ENCODE measurements at regions not wholly inside any gene's neighbourhood (a gene's known extent, or its start where the extent isn't known, plus 50 kb on each side); places are given as distances from the start of the nearest gene placed in this dataset.

- Histone ChIP-seq H3K27me3 (no peaks in the 10 kb centered on the region), H3K9me3 (no peaks in the 10 kb centered on the region), H3K4me3 (no peak overlapping the region), H3K27ac (no peak overlapping the region), H3K36me3 (no peaks in the 10 kb centered on the region), H3K4me1 (peaks cover 0 to 8% (median 0%) of the 10 kb centered on the region in 4 donors)
- TF ChIP-seq CTCF (IDR thresholded peaks at IDR 0.05), result no peak
- no peak for TF ChIP-seq POLR2A (IDR thresholded peaks at IDR 0.05)
- DNase-seq, result no peak
These were observed 161.2 kb downstream of the TMTC3 start for GRCh38 chr12:88303335-88303734.

GRCh38 chr12:88305254-88305890, 163.3 kb downstream of the TMTC3 start:
- Histone ChIP-seq H3K9me3 (no peaks in the 10 kb centered on the region), H3K27ac (no peak overlapping the region), H3K36me3 (no peaks in the 10 kb centered on the region), H3K4me1 (peaks cover 0 to 8% (median 0%) of the 10 kb centered on the region in 4 donors), H3K27me3 (no peaks in the 10 kb centered on the region), H3K4me3 (no peak overlapping the region)
- TF ChIP-seq CTCF (IDR thresholded peaks at IDR 0.05) (no peak), POLR2A (IDR thresholded peaks at IDR 0.05) (no peak)
- no peak for DNase-seq

- Histone ChIP-seq H3K9me3 (no peaks in the 10 kb centered on the region), H3K27ac (no peak overlapping the region), H3K27me3 (no peaks in the 10 kb centered on the region), H3K4me3 (no peak overlapping the region), H3K4me1 (peaks cover 0 to 8% (median 0%) of the 10 kb centered on the region in 4 donors), H3K36me3 (no peaks in the 10 kb centered on the region)
- DNase-seq, result no peak
- TF ChIP-seq CTCF (IDR thresholded peaks at IDR 0.05) (no peak), POLR2A (IDR thresholded peaks at IDR 0.05) (no peak)
These were observed 164.5 kb downstream of the TMTC3 start for GRCh38 chr12:88306471-88307069.

GRCh38 chr12:88307961-88308360, 165.9 kb downstream of the TMTC3 start:
- no peak for DNase-seq
- Histone ChIP-seq H3K36me3 (no peaks in the 10 kb centered on the region), H3K4me1 (peaks cover 0 to 8% (median 0%) of the 10 kb centered on the region in 4 donors), H3K9me3 (no peaks in the 10 kb centered on the region), H3K27ac (no peak overlapping the region), H3K27me3 (no peaks in the 10 kb centered on the region), H3K4me3 (no peak overlapping the region)
- TF ChIP-seq CTCF (IDR thresholded peaks at IDR 0.05) (no peak), POLR2A (IDR thresholded peaks at IDR 0.05) (no peak)

- Histone ChIP-seq H3K9me3 (no peaks in the 10 kb centered on the region), H3K4me1 (peaks cover 0 to 8% (median 0%) of the 10 kb centered on the region in 4 donors), H3K27me3 (no peaks in the 10 kb centered on the region), H3K4me3 (no peak overlapping the region), H3K27ac (no peak overlapping the region), H3K36me3 (no peaks in the 10 kb centered on the region)
- no peak for TF ChIP-seq POLR2A (IDR thresholded peaks at IDR 0.05)
- TF ChIP-seq CTCF (IDR thresholded peaks at IDR 0.05), result no peak
- DNase-seq, result no peak
These were observed 166.7 kb downstream of the TMTC3 start for GRCh38 chr12:88308825-88309224.
